Body of pancreas (tissue), 4 donors: ENCODE measurements at regions not wholly inside any gene's neighbourhood (a gene's known extent, or its start where the extent isn't known, plus 50 kb on each side); places are given as distances from the start of the nearest gene placed in this dataset.

Experiments used
- CTCF ChIP-seq, 7 experiments: fragments of 450-650 bp in 4 of 7; fragments of 200-600 bp in 3 of 7; sonication (generic) in 3 of 7; IDR thresholded peaks; one replicate each; pipeline ENCODE4 v1.5.1; 2016 to 2019; ENCODE audit warnings: antibody characterized with exemption in 7 of 7
- POLR2A ChIP-seq, 3 donors: fragments of 450-650 bp; IDR thresholded peaks; one replicate each; pipeline ENCODE4 v1.6.1; 2016; ENCODE audit warnings: antibody characterized with exemption in 3 of 3, mild to moderate bottlenecking in 2 of 3

DNA sequence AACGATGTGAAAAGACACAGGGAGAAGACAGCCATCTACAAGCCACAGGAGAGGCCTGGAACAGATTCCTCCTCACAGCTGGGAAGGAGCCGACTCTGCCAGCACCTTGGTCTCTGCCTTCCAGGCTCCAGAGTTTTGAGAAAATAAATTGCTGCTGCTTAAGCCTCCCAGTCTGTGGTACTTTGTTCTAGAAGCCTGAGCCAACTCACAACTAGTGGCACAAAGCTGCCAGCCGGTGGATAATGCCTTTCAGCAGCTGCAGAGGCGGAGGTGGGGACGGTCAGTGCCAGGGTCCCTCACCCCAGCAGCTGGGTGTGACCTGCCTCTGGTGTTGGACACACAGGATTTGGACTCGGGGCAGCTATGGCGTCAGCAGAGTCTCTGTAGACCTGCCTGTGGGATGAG, 255.4 kb upstream of the PITRM1 start:
- TF ChIP-seq CTCF (IDR thresholded peaks at IDR 0.05) (no peak), POLR2A (IDR thresholded peaks at IDR 0.05) (no peak)
